Cardiac muscle cell (in vitro differentiated cells and primary cell): ENCODE measurements at regions not wholly inside any gene's neighbourhood (a gene's known extent, or its start where the extent isn't known, plus 50 kb on each side); places are given as distances from the start of the nearest gene placed in this dataset.

ENCODE experiments used
- DNase-seq, 2 donors: peaks; one replicate each; pipeline versions ENCODE4 v3.0.0 to v3.0.0-alpha.2; 2010 to 2017; ENCODE audit warnings: low read depth in 1 of 2, low spot score in 1 of 2
- H3K27ac ChIP-seq: fragments of 200-600 bp; sonication (generic); 2 replicates; pipeline ENCODE4 v1.5.1; 2016
- H3K27me3 ChIP-seq: fragments of 200-600 bp; sonication (generic); 2 replicates; pipeline ENCODE4 v1.6.0; 2016; ENCODE audit warnings: control low read depth
- H3K36me3 ChIP-seq: fragments of 200-600 bp; sonication (generic); 2 replicates; pipeline ENCODE4 v1.5.1; 2016; ENCODE audit warnings: control low read depth
- H3K4me1 ChIP-seq: fragments of 200-600 bp; sonication (generic); 2 replicates; pipeline ENCODE4 v1.8.1; 2017; ENCODE audit warnings: low read depth, mild to moderate bottlenecking, mixed run types
- H3K4me3 ChIP-seq: fragments of 200-600 bp; sonication (generic); 2 replicates; pipeline ENCODE4 v1.5.1; 2016; ENCODE audit warnings: mild to moderate bottlenecking
- H3K9me3 ChIP-seq: fragments of 200-600 bp; sonication (generic); 2 replicates; pipeline ENCODE4 v1.5.1; 2017; ENCODE audit warnings: low read depth, mild to moderate bottlenecking, control low read depth
- TF ChIP-seq, protein P1 (sequence below): IDR thresholded peaks from 2 replicates; pipeline ENCODE4 v1.5.1; 2012; ENCODE audit warnings: low read depth, mild to moderate bottlenecking, low read length

DNA sequence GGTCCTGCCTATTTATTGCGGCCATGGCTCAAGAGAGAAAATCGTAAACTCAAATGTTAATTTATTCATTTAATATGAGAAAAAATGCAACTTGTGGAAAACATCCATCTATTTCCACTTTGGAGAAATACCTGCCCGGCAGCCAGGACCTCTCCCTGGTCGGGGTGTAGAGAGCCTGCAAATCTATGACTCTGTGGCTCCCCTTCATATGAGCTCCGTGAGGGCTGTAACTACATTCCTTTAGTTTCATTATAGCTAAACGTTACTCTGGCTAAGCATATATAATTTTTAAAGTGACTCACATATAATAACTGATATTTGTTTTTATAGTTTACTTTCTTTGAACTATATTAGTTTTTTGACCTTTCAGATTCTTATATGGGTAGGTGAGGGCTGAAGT, 857.8 kb upstream of the FAT3 start:
- Histone ChIP-seq H3K36me3 (no peaks in the 10 kb centered on the region), H3K4me3 (no peak overlapping the region), H3K27ac (no peak overlapping the region), H3K4me1 (no peaks in the 10 kb centered on the region), H3K9me3 (no peaks in the 10 kb centered on the region), H3K27me3 (no peaks in the 10 kb centered on the region)
- DNase-seq, result no peak
- TF ChIP-seq, protein P1, sequence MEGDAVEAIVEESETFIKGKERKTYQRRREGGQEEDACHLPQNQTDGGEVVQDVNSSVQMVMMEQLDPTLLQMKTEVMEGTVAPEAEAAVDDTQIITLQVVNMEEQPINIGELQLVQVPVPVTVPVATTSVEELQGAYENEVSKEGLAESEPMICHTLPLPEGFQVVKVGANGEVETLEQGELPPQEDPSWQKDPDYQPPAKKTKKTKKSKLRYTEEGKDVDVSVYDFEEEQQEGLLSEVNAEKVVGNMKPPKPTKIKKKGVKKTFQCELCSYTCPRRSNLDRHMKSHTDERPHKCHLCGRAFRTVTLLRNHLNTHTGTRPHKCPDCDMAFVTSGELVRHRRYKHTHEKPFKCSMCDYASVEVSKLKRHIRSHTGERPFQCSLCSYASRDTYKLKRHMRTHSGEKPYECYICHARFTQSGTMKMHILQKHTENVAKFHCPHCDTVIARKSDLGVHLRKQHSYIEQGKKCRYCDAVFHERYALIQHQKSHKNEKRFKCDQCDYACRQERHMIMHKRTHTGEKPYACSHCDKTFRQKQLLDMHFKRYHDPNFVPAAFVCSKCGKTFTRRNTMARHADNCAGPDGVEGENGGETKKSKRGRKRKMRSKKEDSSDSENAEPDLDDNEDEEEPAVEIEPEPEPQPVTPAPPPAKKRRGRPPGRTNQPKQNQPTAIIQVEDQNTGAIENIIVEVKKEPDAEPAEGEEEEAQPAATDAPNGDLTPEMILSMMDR, result no peak

DNA sequence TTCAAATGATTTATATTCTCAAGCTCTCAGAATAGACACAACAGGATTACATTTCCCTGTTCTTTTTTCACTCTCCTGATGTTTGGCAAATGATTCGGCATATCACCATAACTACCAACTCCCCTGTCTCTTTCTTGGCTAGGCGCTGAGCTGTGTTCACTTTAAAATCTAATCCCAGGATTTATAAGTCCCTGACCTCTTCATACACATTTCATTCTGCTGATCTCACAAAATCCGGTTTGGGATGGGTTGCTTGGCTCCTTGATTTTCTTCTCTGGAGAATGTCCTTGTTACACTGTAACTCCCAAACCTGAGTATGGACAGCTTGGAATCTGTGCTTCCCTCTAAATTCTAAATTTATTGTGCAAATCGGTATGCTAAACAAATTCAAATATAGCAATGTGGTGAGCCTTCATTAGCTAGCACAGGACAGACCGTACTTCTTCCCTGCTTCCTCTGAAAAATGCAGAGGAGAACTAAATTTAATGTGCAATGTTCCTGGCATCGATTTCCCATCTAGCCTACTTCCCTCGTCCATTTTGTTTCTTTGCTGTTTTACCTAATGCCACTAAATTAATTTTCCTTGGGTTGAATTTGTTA, 858.5 kb upstream of the FAT3 start:
- TF ChIP-seq, protein P1, result no peak
- H3K27ac ChIP-seq, result no peak overlapping the region
- no peaks in the 10 kb centered on the region for H3K9me3 ChIP-seq
- H3K27me3 ChIP-seq, result no peaks in the 10 kb centered on the region
- H3K4me1 ChIP-seq, result no peaks in the 10 kb centered on the region
- no peak for DNase-seq
- H3K36me3 ChIP-seq, result no peaks in the 10 kb centered on the region
- no peak overlapping the region for H3K4me3 ChIP-seq

DNA sequence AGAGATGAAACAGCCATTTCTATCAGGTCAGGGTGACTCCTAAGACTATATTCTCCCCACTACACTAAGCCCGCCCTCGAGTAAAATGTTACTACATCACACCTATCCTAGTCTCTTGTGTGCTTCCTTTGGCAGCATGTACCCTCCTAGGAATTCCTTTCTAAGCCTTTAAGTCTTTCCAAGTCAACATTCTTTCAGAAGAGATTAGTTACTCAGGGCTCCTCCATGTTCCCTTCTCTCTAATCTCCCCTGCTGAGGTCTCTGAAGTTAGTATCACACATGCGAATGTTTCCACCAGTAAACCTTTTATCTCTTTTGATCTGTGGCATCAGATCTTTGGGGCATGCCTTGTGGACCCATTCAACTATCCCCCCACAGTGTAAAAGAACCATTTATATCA, 873.7 kb upstream of the FAT3 start:
- no peaks in the 10 kb centered on the region for H3K36me3 ChIP-seq
- no peak for DNase-seq
- H3K4me3 ChIP-seq, result no peak overlapping the region
- no peak overlapping the region for H3K27ac ChIP-seq
- no peaks in the 10 kb centered on the region for H3K9me3 ChIP-seq
- H3K4me1 ChIP-seq, result no peaks in the 10 kb centered on the region
- H3K27me3 ChIP-seq, result no peaks in the 10 kb centered on the region
- TF ChIP-seq, protein P1, result no peak

DNA sequence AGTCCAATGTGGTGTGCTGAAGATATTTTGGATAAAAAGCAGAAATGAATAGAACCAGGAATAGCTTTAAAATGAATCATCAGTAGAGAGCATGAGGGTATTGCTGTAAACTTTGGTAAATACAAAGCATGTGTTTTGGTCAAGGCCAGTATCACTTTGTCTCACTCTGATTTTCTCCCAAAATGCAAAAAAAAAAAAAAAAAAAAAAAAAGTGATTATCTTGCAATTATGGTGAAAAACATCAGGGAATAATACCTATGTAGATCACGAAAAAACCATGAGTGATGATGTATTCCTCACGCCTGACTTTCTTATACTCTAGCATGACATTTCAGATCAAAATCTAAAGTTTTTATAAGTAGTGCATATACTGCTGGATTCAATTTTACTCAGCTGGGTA, 897.9 kb upstream of the FAT3 start:
- Histone ChIP-seq H3K4me1 (no peaks in the 10 kb centered on the region), H3K27me3 (no peaks in the 10 kb centered on the region), H3K36me3 (no peaks in the 10 kb centered on the region), H3K4me3 (no peak overlapping the region), H3K27ac (no peak overlapping the region), H3K9me3 (no peaks in the 10 kb centered on the region)
- TF ChIP-seq, protein P1, result no peak
- no peak for DNase-seq

DNA sequence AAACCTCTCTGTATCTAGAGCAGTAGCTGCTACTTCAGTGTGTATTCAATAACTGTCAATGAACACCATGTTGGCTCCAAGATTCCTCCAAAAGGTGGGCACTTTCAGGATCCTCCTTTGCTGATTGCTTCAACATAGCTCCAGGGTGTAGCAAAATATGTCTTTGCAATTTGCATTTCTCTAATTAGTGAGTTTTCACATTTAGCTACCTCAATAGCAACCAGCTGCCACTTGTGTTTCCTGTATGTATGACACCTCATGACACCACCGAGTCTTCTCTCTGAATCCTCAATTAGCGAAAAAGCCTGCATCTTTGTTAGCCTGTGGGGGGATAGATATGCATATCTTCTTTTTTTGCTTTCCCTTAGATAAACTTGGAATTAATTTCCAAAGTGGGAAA, 898.3 kb upstream of the FAT3 start:
- H3K27ac ChIP-seq, result no peak overlapping the region
- H3K9me3 ChIP-seq, result no peaks in the 10 kb centered on the region
- no peaks in the 10 kb centered on the region for H3K4me1 ChIP-seq
- H3K36me3 ChIP-seq, result no peaks in the 10 kb centered on the region
- H3K4me3 ChIP-seq, result no peak overlapping the region
- no peaks in the 10 kb centered on the region for H3K27me3 ChIP-seq
- no peak for DNase-seq
- TF ChIP-seq, protein P1, result no peak

DNA sequence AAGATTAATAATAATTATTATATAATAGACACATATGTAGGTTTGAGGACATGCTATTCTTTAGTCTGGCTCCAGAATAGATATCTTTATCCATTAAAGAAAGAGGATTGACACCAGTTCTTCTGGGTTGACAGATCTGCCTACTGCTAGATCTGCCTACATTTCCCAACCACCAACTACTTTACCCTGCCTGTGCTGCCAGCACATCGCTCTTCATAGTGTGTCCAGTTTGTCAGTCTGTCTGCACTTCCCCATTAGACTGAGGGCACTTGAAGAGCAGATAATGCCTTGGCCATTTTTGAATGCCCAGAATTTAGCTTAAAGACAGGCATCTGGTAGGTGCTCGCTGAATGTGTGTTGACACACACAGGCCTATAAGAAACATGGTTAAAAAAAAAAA, 910.1 kb upstream of the FAT3 start:
- Histone ChIP-seq H3K4me1 (peaks cover 9% of the 10 kb centered on the region), H3K9me3 (no peaks in the 10 kb centered on the region), H3K4me3 (no peak overlapping the region), H3K36me3 (no peaks in the 10 kb centered on the region), H3K27ac (no peak overlapping the region), H3K27me3 (peaks cover 17% of the 10 kb centered on the region)
- DNase-seq, result peak in 1 of 2 donors; percentile 28
- TF ChIP-seq, protein P1, result no peak
